ENCODE measurements at regions not wholly inside any gene's neighbourhood (a gene's known extent, or its start where the extent isn't known, plus 50 kb on each side); places are given as distances from the start of the nearest gene placed in this dataset.
"Not testable (repeated sequence)": the region's sequence is repeated elsewhere in the genome, so short reads cannot be mapped to it uniquely, and the experiment has no call there.

- Mint-ChIP-seq H3K27me3 (no peaks in the 10 kb centered on the region), H3K4me3 (no peak overlapping the region), H3K4me1 (no peaks in the 10 kb centered on the region), H3K36me3 (ENCODE audit: low read depth) (no peaks in the 10 kb centered on the region), H3K27ac (no peak overlapping the region)
- no peak for ATAC-seq
- no peaks in the 10 kb centered on the region for H3K9me3 ChIP-seq (ENCODE audit: control insufficient read depth, low read length, poor library complexity, severe bottlenecking)
- DNase-seq: no peak
These were observed 365.1 kb upstream of the PRR16 start for GRCh38 chr5:120098902-120099535.

- Mint-ChIP-seq H3K27ac (no peak overlapping the region), H3K27me3 (no peaks in the 10 kb centered on the region), H3K4me1 (no peaks in the 10 kb centered on the region), H3K4me3 (no peak overlapping the region), H3K36me3 (ENCODE audit: low read depth) (no peaks in the 10 kb centered on the region)
- no peak for DNase-seq
- H3K9me3 ChIP-seq (ENCODE audit: control insufficient read depth, low read length, poor library complexity, severe bottlenecking): no peaks in the 10 kb centered on the region
- ATAC-seq: no peak
These were observed 362.3 kb upstream of the PRR16 start for GRCh38 chr5:120101771-120102170.

- ATAC-seq: no peak
- H3K9me3 ChIP-seq (ENCODE audit: control insufficient read depth, low read length, poor library complexity, severe bottlenecking): no peaks in the 10 kb centered on the region
- Mint-ChIP-seq H3K27ac (no peak overlapping the region), H3K4me1 (no peaks in the 10 kb centered on the region), H3K36me3 (ENCODE audit: low read depth) (no peaks in the 10 kb centered on the region), H3K4me3 (no peak overlapping the region), H3K27me3 (no peaks in the 10 kb centered on the region)
- DNase-seq: no peak
These were observed 360.6 kb upstream of the PRR16 start for GRCh38 chr5:120103495-120103894.

GRCh38 chr5:120106912-120107525 is 357.1 kb upstream of the PRR16 start:
- no peaks in the 10 kb centered on the region for H3K4me1 Mint-ChIP-seq
- H3K4me3 Mint-ChIP-seq: no peak overlapping the region
- H3K36me3 Mint-ChIP-seq (ENCODE audit: low read depth): no peaks in the 10 kb centered on the region
- H3K27ac Mint-ChIP-seq: no peak overlapping the region
- no peaks in the 10 kb centered on the region for H3K27me3 Mint-ChIP-seq
- H3K9me3 ChIP-seq (ENCODE audit: control insufficient read depth, low read length, poor library complexity, severe bottlenecking): no peaks in the 10 kb centered on the region
- DNase-seq (no peak), ATAC-seq (no peak)

- H3K36me3 Mint-ChIP-seq (ENCODE audit: low read depth): no peaks in the 10 kb centered on the region
- H3K9me3 ChIP-seq (ENCODE audit: control insufficient read depth, low read length, poor library complexity, severe bottlenecking): no peaks in the 10 kb centered on the region
- no peak for DNase-seq
- H3K27ac Mint-ChIP-seq: no peak overlapping the region
- no peak for ATAC-seq
- no peaks in the 10 kb centered on the region for H3K4me1 Mint-ChIP-seq
- no peaks in the 10 kb centered on the region for H3K27me3 Mint-ChIP-seq
- no peak overlapping the region for H3K4me3 Mint-ChIP-seq
These were observed 355.4 kb upstream of the PRR16 start for GRCh38 chr5:120108586-120109248.

GRCh38 chr5:120122703-120123102 is 341.4 kb upstream of the PRR16 start:
- H3K27me3 Mint-ChIP-seq: no peaks in the 10 kb centered on the region
- H3K4me1 Mint-ChIP-seq: no peaks in the 10 kb centered on the region

GRCh38 chr5:120124031-120124430 is 340.1 kb upstream of the PRR16 start:
- DNase-seq: no peak
- Mint-ChIP-seq H3K4me1 (no peaks in the 10 kb centered on the region), H3K27ac (no peak overlapping the region)

More at GRCh38 chr5:120122703-120123102, 341.4 kb upstream of the PRR16 start:
- Mint-ChIP-seq H3K36me3 (ENCODE audit: low read depth) (no peaks in the 10 kb centered on the region), H3K27ac (no peak overlapping the region), H3K4me3 (no peak overlapping the region)
- H3K9me3 ChIP-seq (ENCODE audit: control insufficient read depth, low read length, poor library complexity, severe bottlenecking): no peaks in the 10 kb centered on the region
- DNase-seq (no peak), ATAC-seq (no peak)

GRCh38 chr5:120124961-120125360 is 339.1 kb upstream of the PRR16 start:
- no peak overlapping the region for H3K4me3 Mint-ChIP-seq
- no peaks in the 10 kb centered on the region for H3K27me3 Mint-ChIP-seq
- ATAC-seq (no peak), DNase-seq (no peak)
- H3K9me3 ChIP-seq (ENCODE audit: control insufficient read depth, low read length, poor library complexity, severe bottlenecking): no peaks in the 10 kb centered on the region
- no peaks in the 10 kb centered on the region for H3K4me1 Mint-ChIP-seq
- no peaks in the 10 kb centered on the region for H3K36me3 Mint-ChIP-seq (ENCODE audit: low read depth)
- H3K27ac Mint-ChIP-seq: no peak overlapping the region

More at GRCh38 chr5:120124031-120124430, 340.1 kb upstream of the PRR16 start:
- Mint-ChIP-seq H3K4me3 (no peak overlapping the region), H3K27me3 (no peaks in the 10 kb centered on the region), H3K36me3 (ENCODE audit: low read depth) (no peaks in the 10 kb centered on the region)
- H3K9me3 ChIP-seq (ENCODE audit: control insufficient read depth, low read length, poor library complexity, severe bottlenecking): no peaks in the 10 kb centered on the region
- no peak for ATAC-seq

- not testable (repeated sequence) for H3K4me3 Mint-ChIP-seq; H3K27me3 Mint-ChIP-seq; H3K27ac Mint-ChIP-seq; DNase-seq; H3K4me1 Mint-ChIP-seq; ATAC-seq; H3K36me3 Mint-ChIP-seq (ENCODE audit: low read depth); H3K9me3 ChIP-seq (ENCODE audit: control insufficient read depth, low read length, poor library complexity, severe bottlenecking)
These were observed 331.8 kb upstream of the PRR16 start for GRCh38 chr5:120132347-120132746.

- Mint-ChIP-seq H3K27me3 (no peaks in the 10 kb centered on the region), H3K4me1 (no peaks in the 10 kb centered on the region), H3K27ac (no peak overlapping the region), H3K4me3 (no peak overlapping the region), H3K36me3 (ENCODE audit: low read depth) (no peaks in the 10 kb centered on the region)
- DNase-seq (no peak), ATAC-seq (no peak)
- H3K9me3 ChIP-seq (ENCODE audit: control insufficient read depth, low read length, poor library complexity, severe bottlenecking): no peaks in the 10 kb centered on the region
These were observed 329.2 kb upstream of the PRR16 start for GRCh38 chr5:120134944-120135343.

- no peak for DNase-seq
- Mint-ChIP-seq H3K4me1 (no peaks in the 10 kb centered on the region), H3K27me3 (no peaks in the 10 kb centered on the region), H3K27ac (no peak overlapping the region), H3K36me3 (ENCODE audit: low read depth) (no peaks in the 10 kb centered on the region), H3K4me3 (no peak overlapping the region)
- no peaks in the 10 kb centered on the region for H3K9me3 ChIP-seq (ENCODE audit: control insufficient read depth, low read length, poor library complexity, severe bottlenecking)
- no peak for ATAC-seq
These were observed 326.5 kb upstream of the PRR16 start for GRCh38 chr5:120137582-120137981.

GRCh38 chr5:120139039-120139438 is 325.1 kb upstream of the PRR16 start:
- H3K4me1 Mint-ChIP-seq: no peaks in the 10 kb centered on the region
- no peaks in the 10 kb centered on the region for H3K36me3 Mint-ChIP-seq (ENCODE audit: low read depth)
- no peak overlapping the region for H3K27ac Mint-ChIP-seq

GRCh38 chr5:120140501-120140900 is 323.6 kb upstream of the PRR16 start:
- DNase-seq (no peak), ATAC-seq (no peak)
- Mint-ChIP-seq H3K4me1 (no peaks in the 10 kb centered on the region), H3K4me3 (no peak overlapping the region), H3K27me3 (no peaks in the 10 kb centered on the region), H3K36me3 (ENCODE audit: low read depth) (no peaks in the 10 kb centered on the region), H3K27ac (no peak overlapping the region)
- no peaks in the 10 kb centered on the region for H3K9me3 ChIP-seq (ENCODE audit: control insufficient read depth, low read length, poor library complexity, severe bottlenecking)

More at GRCh38 chr5:120139039-120139438, 325.1 kb upstream of the PRR16 start:
- ATAC-seq (no peak), DNase-seq (no peak)
- H3K9me3 ChIP-seq (ENCODE audit: control insufficient read depth, low read length, poor library complexity, severe bottlenecking): no peaks in the 10 kb centered on the region
- Mint-ChIP-seq H3K27me3 (no peaks in the 10 kb centered on the region), H3K4me3 (no peak overlapping the region)

- ATAC-seq: no peak
These were observed 323.0 kb upstream of the PRR16 start for GRCh38 chr5:120141076-120141475.

More at GRCh38 chr5:120141076-120141475, 323.0 kb upstream of the PRR16 start:
- H3K9me3 ChIP-seq (ENCODE audit: control insufficient read depth, low read length, poor library complexity, severe bottlenecking): no peaks in the 10 kb centered on the region
- no peak for DNase-seq
- no peaks in the 10 kb centered on the region for H3K36me3 Mint-ChIP-seq (ENCODE audit: low read depth)
- no peak overlapping the region for H3K4me3 Mint-ChIP-seq
- no peaks in the 10 kb centered on the region for H3K4me1 Mint-ChIP-seq
- no peaks in the 10 kb centered on the region for H3K27me3 Mint-ChIP-seq
- no peak overlapping the region for H3K27ac Mint-ChIP-seq

Data from T-helper 17 cell (primary cell).